ENCODE measurements at regions not wholly inside any gene's neighbourhood (a gene's known extent, or its start where the extent isn't known, plus 50 kb on each side); places are given as distances from the start of the nearest gene placed in this dataset.

DNA sequence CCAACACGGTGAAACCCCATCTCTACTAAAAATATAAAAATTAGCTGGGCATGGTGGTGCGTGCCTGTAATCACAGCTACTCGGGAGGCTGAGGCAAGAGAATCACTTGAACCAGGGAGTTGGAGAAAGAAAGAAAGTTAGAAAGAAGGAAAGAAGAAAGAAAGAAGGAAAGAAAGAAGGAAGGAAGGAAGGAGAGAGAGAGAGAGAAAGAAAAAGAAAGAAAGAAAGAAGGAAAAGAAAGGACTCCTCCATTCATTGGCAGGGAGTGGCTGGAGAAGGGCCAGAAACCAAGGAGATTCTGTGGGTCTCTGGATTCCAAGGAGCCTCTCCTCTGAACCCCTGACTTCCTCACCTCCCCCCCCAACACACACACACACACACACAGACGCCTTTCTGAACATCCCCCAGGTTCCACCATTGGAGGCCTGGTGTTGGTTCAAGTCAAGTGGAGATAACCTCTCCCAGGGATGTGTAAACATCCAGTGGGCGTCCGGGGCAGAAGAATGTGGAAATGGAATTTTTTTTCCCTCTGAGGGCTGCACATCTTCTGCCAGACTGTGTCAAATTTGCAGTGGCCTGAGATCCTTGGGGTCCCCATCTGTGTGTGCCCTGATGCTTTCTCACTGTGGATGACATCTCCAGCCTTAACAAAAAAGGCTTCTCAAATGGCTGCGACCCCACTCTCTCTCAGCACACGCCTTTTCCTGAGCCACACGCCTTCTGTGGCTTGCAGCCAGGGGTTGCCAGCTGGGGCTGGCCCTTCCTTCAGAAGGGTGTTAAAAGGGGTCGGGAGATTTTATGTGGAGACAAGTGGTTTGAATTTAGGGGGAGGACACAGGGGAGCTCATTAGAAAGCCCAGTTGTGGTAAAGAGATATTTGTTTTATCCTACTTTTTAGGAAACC lies 109.3 kb upstream of the HAND1 start:
- no peak for DNase-seq

DNA sequence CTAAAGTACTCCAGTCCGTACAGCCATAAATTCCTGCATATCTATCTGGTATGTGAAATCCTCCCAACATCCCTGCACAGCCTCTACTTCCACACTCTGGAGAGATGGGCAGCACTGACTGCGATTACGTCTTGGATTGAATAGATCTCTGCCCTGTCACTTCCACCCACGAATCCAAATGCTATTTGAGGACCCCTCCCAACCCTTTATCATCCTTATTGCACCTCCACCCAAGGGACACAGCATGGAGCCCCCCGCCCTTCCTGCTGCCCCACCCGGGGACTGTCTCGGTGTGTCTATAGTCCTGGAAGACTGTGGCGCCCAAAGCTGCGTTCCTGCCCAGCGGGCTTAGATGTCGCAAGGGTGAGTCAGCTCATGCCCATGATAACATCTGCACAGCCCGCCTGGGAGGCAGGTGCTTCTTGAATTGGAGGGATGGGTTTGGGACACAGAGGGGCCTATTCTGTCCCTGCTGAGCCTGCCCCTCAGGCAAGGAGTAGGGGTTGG lies 105.7 kb upstream of the HAND1 start:
- no peak for DNase-seq

DNA sequence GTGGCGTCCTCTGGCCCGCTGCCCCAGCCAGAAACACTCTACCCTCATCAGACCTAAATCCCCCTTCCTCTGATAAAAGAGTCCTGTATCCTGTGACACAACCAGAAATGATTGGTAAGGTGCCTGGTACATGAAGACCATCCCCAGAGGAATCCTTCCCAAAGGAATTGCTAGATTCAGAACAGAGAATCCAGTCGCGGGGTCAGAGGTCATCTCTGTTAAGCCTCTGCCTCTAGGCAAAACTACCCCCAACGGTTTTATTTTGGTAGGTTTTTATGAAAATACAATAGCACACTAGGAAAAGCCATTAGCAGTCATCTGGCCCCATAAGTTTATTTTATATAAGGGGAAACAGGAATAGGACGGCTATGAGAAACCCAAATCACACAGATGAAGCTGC lies 102.4 kb upstream of the HAND1 start:
- no peak for DNase-seq

DNA sequence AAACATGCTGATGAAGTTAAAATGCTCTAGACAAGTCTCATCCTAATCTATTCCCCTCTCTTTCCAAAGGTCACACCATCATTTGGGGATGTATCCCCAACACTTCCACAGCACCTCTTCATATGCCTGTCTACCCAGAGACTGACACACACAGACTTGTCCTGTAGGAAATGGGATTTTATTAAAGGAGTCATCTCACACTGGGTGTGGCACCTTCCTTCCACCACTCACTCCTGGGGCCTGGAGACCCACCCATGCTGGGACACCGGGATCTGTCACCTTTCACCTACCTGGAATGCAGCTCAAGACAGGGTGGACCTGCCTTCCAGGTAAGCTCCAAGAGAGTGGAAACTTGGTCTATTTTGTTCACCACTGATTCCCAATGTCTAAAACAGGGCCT lies 99.4 kb upstream of the HAND1 start:
- DNase-seq: no peak

DNA sequence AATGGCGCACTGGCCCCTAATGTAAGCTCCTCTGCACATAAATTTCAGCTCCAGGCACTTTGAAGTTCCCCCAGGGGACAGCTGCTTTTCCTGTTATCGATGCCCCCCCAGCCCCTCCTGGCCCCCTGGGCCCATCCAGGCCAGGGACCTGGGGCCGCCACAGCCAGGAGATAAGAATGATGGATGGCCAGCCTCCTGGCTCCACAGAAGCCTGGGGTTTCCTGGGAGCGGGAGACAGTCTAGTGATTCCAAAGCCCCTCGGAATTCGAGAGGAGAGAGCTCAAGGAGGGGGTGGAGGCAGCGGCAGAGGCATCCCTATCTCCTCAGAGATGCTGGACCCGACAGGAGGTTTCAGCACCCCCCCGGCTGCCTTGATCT lies 98.4 kb upstream of the HAND1 start:
- no peak for DNase-seq

DNA sequence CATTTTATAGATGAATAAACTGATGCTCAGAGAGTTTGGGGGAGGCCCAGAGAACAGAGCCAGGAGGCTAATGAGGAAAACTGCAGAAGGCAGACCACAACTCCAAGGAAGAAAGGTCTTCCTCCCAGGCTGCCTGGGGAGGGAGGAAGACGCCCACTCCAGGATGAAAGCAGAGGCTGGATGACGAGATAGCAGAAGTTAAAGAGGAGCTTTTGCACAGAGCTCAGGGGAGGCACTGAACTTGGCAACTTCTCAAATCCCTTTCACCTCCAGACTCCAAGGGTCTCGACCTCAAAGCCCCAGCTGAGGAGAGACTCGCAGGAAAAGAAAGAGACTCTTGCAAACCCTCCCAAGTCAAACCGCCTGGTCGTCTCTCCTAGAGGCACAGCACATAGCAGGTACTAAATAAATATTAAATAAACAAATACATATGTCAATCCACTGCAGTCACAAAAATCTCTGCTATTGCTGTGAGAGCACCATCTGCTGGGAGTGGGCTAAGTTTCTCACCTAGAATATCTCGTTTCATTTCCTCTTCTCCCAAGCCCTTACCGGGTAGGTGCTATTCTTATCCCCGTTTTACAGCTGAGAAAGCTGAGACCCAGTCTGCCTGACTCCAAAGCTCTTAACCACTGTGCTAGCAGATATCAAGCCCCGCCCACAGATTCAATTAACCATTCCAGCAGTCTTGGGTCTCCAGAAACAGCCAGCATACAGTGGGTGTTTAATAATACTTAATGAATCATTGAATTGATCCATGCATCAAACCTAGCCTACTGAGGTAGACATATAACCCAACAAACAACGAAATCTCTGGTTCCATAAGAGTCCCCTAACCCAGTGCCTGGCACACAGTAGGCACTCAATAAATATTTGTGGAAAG lies 97.8 kb upstream of the HAND1 start:
- DNase-seq: no peak

DNA sequence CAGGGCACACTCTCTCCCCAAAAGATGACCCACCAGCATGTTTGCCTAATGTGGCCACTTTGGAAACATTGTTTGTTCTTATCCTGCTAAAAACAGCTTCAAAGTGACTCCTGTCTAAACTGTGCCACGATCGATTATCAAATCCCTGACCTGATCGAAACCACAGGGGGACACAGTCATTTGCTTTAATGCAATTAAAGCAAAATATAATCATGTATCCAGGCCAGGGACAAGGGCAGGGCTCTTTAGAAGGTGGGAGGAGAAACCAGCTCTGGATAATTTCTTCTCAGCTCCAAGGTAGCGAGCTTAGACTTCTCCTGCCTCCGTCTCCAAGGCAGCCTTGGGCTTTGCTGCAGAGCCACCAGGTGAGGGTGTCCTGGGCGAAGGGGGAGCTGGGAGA lies 95.0 kb upstream of the HAND1 start:
- no peak for DNase-seq

DNA sequence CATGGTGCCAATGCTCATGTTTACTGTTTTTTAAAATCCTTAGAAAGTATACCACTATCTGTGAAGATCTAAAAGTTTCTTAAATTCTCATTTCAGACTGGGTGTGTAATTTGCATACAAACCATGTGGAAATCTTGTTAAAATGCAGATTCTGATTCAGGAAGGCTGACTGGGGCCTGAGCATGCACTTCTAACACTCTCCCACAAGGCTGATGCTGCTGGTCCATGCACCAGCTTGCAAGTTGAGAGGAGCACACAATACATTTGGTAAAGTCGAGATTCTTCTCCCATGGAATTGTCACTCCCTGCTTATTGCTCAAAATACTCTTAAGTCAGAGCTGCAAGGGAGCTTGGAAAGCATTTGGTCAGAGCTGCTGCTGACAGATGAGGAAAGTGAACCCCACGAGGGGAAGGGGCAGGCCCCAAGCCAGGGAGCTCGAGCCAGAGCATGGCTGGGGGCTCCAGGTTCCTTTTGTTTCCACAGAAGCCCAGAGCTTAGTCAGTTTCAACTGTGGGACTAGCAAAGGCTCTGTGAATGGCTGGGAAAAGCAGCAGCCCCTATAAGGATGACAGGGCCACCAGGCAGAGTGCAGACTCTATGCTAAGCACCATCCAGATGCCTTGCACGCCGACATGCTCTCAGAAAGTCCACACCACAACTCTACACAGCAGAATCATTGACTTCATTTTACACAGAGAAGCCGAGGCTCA lies 93.5 kb upstream of the HAND1 start:
- no peak for DNase-seq

DNA sequence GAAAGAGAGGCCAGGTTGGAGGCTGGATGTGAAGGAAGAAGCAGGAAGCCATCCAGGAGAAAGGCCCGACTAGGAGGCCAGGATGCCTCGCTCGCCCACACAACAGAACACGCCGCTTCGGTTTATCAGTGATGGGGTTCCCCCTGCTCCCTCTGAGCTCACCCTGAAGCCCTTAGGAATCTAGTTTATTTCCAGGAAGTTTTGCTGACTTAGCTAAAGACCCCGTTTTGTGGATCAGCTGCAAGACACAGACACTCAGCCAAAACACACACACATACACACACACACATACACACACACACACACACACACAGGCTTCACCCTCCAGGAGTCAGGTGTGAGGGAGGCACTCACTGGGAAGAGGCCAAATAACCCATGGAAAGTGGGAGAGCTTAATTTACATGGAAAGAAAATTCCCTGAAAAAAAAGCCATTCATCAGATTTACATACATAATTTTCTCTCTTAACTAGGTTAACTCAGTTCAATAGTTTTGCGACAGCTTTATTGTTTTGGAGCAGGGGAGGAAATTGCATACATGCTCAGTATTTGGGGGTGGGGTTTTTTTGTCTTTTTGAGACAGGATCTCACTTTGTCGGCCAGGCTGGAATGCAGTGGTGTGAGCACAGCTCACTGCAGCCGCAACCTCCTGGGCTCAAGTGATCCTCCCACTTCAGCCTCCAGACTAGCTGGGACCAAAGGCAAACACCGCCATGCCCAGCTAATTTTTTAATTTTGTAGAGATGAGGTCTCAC lies 92.7 kb upstream of the HAND1 start:
- DNase-seq: no peak

DNA sequence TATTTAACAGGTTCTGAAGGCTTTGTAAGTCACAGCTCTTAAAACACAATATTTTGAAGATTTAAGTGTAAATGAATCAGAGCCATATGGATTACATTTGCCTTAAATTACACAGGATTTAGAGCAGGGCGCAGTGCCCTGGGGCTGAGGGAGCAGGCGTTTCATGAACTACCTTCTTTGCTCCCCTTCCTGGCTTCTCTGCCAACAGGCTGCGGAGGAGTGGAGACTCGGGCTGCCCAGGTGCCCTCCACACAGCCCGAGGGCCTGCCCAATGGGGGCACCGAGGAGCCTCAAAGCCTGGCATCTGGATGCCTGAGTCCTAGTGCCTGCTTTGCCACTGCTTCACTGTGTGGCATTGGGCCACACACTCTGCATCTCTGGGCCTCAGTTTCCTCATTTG lies 90.6 kb upstream of the HAND1 start:
- DNase-seq: no peak

DNA sequence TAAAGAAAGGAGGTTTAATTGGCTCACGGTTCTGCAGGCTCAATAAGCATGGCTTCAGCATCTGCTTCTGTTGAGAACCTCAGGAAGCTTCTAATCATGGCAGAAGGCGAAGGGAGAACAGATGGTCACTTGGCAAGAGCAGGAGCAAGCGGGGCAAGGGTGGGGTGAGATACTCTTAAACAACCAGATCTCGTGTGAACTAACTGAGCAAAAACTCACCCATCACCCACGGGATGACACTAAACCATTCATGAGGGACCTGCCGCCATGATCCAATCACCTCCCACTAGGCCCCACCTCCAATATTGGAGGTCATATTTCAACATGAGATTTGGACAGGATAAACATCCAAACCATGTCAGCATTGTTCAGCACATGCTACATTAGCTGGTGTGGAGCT lies 89.1 kb upstream of the HAND1 start:
- no peak for DNase-seq

DNA sequence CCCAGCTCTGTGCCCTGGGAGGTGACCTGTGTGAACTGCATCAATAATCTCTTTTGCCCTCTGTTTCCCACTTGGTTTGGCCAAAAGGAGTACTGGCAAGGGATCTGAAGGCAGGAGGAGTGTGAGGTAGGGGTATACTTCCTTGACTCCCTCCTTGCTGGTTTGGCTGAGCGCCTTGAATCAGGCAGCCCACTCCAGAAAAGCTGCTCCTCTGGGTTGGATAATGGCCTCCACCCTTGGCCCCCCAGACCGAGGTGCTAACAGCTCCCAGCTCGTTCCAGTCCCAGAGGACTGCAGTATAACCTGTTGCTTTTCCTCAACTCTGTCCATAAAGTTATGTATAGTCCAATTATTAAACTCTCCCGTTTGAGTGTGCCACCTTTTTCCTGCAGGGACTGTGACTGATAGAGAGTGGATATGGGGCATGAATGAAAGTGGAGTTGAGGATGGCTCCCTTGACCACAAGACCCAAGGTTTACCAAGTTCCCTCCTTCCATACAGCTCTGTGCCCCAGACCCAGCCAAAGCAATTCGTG lies 88.2 kb upstream of the HAND1 start:
- DNase-seq: no peak

DNA sequence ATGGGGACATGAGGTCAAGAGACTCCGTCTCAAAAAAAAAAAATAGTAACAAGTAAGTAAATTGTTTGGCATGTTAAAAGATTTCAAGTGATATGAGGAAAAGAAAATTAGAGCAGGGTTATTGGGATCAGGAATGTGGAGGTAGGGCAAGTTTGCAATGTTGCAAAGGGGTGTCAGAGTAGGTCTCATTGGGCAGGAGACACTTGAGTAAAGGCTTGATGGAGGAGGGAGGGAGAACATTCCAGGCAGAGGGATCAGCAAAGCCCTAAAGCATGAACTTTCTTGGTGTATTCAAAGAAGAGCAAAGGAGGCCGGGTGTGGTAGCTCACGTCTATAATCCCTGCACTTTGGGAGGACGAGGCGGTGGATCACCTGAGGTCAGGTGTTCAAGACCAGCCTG lies 87.1 kb upstream of the HAND1 start:
- no peak for DNase-seq

DNA sequence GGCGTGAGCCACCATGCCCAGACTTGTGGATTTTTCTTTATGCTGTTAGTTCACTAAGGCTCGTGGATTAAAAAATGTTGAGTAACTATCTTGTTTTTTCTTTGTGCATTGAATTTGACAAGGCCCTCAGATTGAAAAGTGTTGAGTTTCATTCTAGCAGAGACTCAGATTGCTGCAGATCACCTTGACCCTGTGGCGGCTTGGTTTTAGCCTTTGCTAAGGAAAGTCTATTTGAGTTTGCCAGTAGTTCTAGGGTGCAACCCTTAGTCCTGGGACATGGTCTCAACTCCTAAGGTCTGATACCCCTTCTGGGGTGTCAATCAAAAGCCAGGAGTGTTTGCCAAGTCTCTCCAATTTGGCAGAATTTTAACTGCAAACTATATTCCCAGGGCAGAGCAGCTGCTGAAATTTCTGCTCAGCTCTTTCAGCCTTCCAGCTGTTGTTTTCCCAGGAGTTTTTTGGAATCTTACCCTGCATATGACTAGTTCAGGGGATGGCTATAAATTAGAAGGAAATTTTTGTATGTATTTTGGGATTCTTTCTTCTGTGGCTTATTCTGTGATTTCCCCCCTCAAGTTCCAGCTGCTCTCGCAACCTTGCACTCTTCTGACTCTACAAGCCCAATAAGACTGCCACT lies 84.3 kb upstream of the HAND1 start:
- no peak for DNase-seq

DNA sequence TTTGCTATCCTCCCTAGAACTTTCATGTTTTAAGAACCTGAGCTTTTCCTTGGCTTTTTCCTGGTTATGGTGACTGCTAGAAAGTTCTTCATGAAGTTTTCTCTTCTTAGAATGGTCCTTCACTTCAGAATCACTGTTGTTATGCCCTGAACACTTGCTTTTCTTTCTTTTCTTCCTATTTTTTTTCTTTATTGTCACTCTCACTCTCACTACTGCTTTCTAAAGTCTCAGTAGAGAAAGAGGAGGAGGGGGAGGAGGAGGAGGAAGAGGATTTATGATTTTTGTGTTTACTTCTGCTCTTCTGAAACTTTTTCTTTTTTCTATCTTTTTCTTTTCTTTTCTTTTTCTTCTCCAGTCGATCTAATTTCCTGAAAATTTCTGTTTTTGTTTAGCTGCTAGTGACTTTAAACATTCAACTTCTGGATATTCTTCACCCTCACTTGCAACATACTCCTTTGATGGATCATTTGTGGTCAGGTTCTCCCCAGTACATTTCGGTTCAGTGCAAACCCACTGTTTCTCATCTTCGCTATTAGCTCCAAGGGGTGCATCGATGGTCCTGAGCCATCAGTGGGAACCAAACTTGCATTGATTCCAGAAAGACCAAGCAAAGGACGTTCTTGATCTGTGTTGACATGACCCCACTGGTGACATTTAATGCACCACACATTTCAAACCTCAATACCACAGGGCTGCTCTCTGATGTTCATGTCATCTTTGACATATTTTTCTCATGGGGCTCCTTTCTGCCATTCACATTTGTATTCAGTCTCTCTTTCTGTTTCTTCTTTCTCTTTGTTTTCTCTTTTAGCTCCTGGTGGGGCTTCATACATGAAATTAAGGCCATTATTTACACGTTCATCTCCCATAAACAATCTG lies 81.6 kb upstream of the HAND1 start:
- no peak for DNase-seq

DNA sequence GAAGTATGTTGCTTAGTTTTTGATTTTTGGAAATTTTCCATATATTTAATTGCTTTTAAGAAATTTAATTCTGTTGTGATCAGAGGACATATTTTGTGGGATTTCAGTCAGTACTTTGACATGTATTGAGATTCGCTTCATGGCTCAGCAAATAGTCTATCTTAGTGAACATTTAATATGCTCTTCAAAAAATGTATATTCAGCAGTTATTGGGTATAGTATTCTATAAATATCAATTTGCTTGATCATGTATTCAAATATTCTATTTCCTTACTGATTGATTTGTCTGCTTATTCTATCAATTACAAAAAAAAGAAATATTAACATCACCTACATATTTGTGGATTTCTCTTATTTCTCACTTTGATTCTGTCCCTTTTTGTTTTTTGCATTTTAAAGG lies 79.5 kb upstream of the HAND1 start:
- no peak for DNase-seq

DNA sequence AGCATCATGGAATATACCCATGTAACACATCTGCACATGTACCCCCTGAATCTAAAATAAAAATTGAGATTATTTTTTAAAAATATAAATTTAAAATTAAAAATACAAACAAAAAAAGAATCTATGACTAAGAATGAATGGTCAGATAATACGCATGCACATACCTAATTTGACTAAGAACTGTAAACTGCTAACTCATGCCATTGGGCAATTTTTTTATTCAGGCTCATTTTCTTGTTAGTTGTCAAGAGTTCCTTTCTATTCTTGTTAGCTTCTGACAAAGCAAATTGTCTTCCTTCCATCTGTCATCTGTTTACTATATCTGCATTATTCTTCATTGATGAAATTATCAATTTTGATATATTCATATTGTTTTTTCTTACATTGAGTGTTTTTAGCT lies 69.5 kb upstream of the HAND1 start:
- no peak for DNase-seq

DNA sequence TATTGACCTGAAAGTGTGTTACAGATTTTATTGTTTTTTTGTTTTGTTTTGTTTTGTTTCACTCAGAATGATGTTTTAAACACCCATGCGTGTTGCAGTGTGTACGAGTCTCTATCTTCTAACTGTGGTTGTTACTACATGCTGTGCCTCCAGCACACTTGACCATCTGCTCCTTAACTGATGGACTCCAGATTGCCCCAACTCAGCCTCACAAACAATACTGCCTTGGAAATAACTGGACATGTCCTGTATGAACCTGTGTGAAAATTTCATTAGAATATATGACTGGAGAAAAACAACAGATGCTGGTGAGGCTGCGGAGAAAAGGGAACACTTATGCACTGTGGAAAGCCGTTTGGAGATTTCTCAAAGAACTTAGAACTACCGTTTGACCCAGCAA lies 68.7 kb upstream of the HAND1 start:
- DNase-seq: no peak

DNA sequence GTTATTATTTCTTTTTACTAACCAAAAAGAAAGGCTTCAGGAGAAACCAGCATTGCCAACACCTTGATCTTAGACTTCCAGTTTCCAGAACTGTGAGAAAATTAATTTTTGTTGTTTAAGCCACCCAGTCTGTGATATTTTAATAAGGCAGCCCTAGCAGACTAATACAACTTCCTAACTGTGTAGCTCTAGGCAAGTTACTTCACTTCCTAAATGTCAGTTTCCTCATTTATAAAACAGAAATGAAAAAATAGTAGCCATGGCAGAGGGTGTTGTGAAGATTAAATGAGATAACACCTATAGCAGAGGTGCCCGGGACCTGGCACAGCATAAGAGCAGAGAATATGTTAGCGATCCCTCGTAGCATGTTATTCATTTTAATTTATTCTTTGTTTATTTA lies 66.6 kb upstream of the HAND1 start:
- no peak for DNase-seq

DNA sequence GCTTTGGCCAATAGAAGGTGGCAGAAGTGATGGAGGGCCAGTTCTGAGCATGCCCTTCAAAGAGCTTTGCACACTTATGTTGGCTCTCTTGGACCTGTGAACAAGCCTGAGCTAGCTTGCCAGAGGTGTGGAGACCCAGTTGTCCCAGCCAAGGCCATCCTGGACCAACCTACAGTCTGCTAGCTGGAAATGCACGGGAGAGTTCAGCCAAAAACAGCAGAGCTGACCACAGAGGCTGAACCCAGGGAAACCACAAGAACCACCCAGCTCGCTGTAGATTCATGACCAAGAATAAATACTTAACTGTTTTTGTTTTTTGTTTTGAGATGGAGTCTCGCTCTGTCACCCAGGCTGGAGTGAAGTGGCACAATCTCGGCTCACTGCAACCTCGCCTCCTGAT lies 65.4 kb upstream of the HAND1 start:
- no peak for DNase-seq

DNA sequence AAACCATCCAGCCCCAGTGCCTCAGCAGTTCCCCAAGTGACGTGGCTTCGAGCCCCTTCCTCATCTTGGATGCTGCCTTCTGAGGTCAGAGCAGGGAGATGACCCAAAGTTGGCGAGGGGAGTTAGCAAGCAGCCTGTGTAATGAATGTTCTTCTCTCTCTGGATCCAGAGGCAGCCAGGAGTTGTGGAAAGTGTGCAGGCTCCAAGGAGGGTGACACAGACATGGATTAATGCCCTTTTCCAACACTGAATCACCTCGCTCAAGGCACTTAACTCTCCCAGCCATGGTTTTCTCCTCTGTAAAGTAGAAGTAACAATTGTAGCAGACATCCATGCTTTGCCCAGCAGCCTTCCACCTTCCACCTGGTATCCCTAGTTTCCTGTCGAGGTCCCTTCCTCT lies 64.6 kb upstream of the HAND1 start:
- DNase-seq: no peak

Measured in COR-L47 (cell line).